MM.1S (cell line): ENCODE measurements at regions not wholly inside any gene's neighbourhood (a gene's known extent, or its start where the extent isn't known, plus 50 kb on each side); places are given as distances from the start of the nearest gene placed in this dataset.

Experiments
- EZH2 ChIP-seq: fragments of 300-600 bp; sonication (generic); optimal IDR thresholded peaks from 2 replicates; pipeline ENCODE3; 2017; ENCODE audit warnings: low read depth, mild to moderate bottlenecking, antibody characterized with exemption, low read length, mixed read lengths
- TF ChIP-seq, protein P1 (sequence below): fragments of 300-600 bp; sonication (generic); IDR thresholded peaks from 2 replicates; pipeline ENCODE4 v1.5.1; 2016; ENCODE audit warnings: antibody characterized with exemption, low read length, mixed read lengths

DNA sequence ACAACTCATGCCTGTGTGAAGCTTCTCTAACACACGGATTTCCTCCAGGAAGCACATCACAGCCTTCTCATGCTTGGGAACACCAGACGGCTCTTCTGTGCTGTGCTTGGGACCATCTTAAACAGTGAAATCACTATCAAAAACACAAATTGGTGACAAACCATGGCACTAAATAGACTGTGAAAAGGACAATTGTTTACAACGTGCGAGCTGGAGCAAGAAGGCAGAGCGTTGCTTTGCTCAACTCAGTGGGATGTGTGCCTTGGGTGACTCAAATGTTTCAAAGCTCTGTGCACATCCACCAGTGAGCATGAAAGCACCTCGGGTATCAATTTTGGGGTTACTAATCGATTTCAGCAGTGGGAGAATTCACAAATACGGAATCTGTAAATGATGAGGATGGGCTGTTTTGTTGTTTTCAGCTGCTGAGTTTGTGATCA is 182.4 kb upstream of the ARL4C start:
- TF ChIP-seq, protein P1, sequence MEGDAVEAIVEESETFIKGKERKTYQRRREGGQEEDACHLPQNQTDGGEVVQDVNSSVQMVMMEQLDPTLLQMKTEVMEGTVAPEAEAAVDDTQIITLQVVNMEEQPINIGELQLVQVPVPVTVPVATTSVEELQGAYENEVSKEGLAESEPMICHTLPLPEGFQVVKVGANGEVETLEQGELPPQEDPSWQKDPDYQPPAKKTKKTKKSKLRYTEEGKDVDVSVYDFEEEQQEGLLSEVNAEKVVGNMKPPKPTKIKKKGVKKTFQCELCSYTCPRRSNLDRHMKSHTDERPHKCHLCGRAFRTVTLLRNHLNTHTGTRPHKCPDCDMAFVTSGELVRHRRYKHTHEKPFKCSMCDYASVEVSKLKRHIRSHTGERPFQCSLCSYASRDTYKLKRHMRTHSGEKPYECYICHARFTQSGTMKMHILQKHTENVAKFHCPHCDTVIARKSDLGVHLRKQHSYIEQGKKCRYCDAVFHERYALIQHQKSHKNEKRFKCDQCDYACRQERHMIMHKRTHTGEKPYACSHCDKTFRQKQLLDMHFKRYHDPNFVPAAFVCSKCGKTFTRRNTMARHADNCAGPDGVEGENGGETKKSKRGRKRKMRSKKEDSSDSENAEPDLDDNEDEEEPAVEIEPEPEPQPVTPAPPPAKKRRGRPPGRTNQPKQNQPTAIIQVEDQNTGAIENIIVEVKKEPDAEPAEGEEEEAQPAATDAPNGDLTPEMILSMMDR = no peak
- no peak for TF ChIP-seq EZH2
